ENCODE measurements at regions not wholly inside any gene's neighbourhood (a gene's known extent, or its start where the extent isn't known, plus 50 kb on each side); places are given as distances from the start of the nearest gene placed in this dataset.

DNA sequence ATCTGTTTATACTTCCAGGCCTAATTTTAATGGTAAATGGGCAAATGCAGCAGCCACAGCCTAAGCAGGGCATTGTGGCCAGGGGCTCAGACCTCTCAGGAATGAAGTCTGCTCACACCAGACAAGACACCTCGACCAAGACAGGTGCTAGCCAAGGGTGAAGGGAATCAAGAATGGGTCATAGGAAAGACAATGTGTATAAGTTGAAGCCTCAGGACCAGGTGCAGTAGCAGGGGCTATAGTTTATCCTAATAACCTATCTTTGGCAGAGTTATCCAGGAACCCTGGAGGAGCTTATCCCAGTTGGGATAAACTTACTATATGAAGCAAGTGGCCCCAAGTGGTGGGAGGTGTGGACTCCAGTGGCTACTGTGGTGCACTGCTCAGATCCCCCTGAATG, 165.0 kb upstream of the TAB2 start:
- Histone ChIP-seq H3K79me2 (no peaks in the 10 kb centered on the region), H3K27ac (no peak overlapping the region), H2AFZ (no peak overlapping the region), H4K20me1 (ENCODE audit: insufficient read depth, poor library complexity, severe bottlenecking) (no peaks in the 10 kb centered on the region), H3K36me3 (replicated peaks; ENCODE audit: insufficient read depth, low read depth) (no peaks in the 10 kb centered on the region), H3K4me2 (no peak overlapping the region), H3K9me2 (replicated peaks; ENCODE audit: insufficient read depth) (no peaks in the 10 kb centered on the region), H3K27me3 (no peaks in the 10 kb centered on the region), H3K4me1 (ENCODE audit: insufficient read depth) (no peaks in the 10 kb centered on the region), H3K4me3 (no peak overlapping the region), H3K9me3 (ENCODE audit: low read depth) (no peaks in the 10 kb centered on the region)
- WGBS (ENCODE audit: low lambda C conversion rate, missing lambda C conversion rate) = 74% methylated on average over 1 of the region's 1 CpG
- DNase-seq (ENCODE audit: low spot score) = no peak
- TF ChIP-seq EZH2 (IDR thresholded peaks at IDR 0.05; ENCODE audit: borderline replicate concordance) (no peak), EZH2phosphoT487 (IDR thresholded peaks at IDR 0.05; ENCODE audit: low read depth, severe bottlenecking, unreplicated experiment) (no peak), CTCF (IDR thresholded peaks at IDR 0.05; ENCODE audit: poor library complexity) (no peak)

DNA sequence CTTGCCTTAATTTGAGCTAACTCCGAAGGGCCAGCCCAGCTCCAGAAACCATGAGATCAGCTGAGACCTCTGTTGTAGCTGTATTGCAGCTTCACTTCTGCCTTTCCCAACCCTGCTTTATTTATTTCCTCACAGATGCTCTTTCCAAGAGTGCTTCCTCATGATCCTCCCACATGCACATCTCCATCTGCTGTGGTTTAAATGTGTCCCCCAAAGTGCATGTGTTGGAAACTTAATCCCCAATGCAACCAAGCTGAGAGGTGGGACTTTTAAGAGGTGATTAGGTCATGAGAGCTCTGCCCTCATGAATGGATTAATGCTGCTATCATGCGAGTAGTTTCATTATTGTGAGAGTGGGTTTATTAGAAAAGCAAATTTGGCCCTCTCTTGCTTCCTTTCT, 164.4 kb upstream of the TAB2 start:
- Histone ChIP-seq H3K4me3 (no peak overlapping the region), H3K36me3 (replicated peaks; ENCODE audit: insufficient read depth, low read depth) (no peaks in the 10 kb centered on the region), H3K79me2 (no peaks in the 10 kb centered on the region), H3K27me3 (no peaks in the 10 kb centered on the region), H3K4me1 (ENCODE audit: insufficient read depth) (no peaks in the 10 kb centered on the region), H3K27ac (no peak overlapping the region), H2AFZ (no peak overlapping the region), H3K9me3 (ENCODE audit: low read depth) (no peaks in the 10 kb centered on the region), H3K9me2 (replicated peaks; ENCODE audit: insufficient read depth) (no peaks in the 10 kb centered on the region), H4K20me1 (ENCODE audit: insufficient read depth, poor library complexity, severe bottlenecking) (no peaks in the 10 kb centered on the region), H3K4me2 (no peak overlapping the region)
- DNase-seq (ENCODE audit: low spot score) = no peak
- TF ChIP-seq EZH2phosphoT487 (IDR thresholded peaks at IDR 0.05; ENCODE audit: low read depth, severe bottlenecking, unreplicated experiment) = no peak
- no peak for TF ChIP-seq EZH2 (IDR thresholded peaks at IDR 0.05; ENCODE audit: borderline replicate concordance)
- TF ChIP-seq CTCF (IDR thresholded peaks at IDR 0.05; ENCODE audit: poor library complexity) = no peak
- WGBS (ENCODE audit: low lambda C conversion rate, missing lambda C conversion rate) = 80% methylated on average over 2 of the region's 2 CpGs

- Histone ChIP-seq H3K79me2 (no peaks in the 10 kb centered on the region), H3K36me3 (replicated peaks; ENCODE audit: insufficient read depth, low read depth) (no peaks in the 10 kb centered on the region), H2AFZ (no peak overlapping the region), H3K4me1 (ENCODE audit: insufficient read depth) (no peaks in the 10 kb centered on the region), H3K4me2 (no peak overlapping the region), H3K4me3 (no peak overlapping the region), H3K9me3 (ENCODE audit: low read depth) (no peaks in the 10 kb centered on the region), H3K27me3 (no peaks in the 10 kb centered on the region), H4K20me1 (ENCODE audit: insufficient read depth, poor library complexity, severe bottlenecking) (no peaks in the 10 kb centered on the region), H3K27ac (no peak overlapping the region), H3K9me2 (replicated peaks; ENCODE audit: insufficient read depth) (no peaks in the 10 kb centered on the region)
- 90% methylated on average over 2 of the region's 2 CpGs for WGBS (ENCODE audit: low lambda C conversion rate, missing lambda C conversion rate)
- TF ChIP-seq CTCF (IDR thresholded peaks at IDR 0.05; ENCODE audit: poor library complexity) = no peak
- TF ChIP-seq EZH2 (IDR thresholded peaks at IDR 0.05; ENCODE audit: borderline replicate concordance) = no peak
- TF ChIP-seq EZH2phosphoT487 (IDR thresholded peaks at IDR 0.05; ENCODE audit: low read depth, severe bottlenecking, unreplicated experiment) = no peak
- DNase-seq (ENCODE audit: low spot score) = no peak
These were observed 163.8 kb upstream of the TAB2 start for GRCh38 chr6:149153693-149154092.

DNA sequence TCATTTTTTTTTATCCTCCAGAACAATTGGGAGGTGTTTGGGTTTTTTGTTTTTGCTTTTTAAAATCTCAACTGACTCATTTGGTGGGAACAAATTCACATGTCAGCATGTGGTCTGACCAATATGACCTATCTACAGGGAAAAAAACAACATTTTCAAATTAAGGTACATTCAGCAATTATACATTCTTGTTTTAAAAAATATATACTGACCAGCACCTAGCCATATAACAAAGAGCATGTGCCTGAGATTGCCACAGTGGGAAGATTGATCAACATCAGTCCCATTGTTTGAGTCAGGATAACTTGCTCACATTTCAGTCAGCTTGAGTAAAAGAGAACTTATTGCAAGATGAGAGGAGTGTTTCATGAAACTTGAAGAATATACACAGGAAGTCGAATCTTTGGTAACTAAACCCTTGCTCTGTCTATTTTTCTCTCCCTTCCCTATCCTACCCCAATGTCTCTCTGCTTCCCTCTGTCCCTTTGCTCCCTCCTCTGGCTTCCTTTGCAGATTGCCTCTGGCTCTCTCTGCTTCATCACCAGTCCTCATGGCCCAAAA, 163.2 kb upstream of the TAB2 start:
- Histone ChIP-seq H3K79me2 (no peaks in the 10 kb centered on the region), H3K27ac (no peak overlapping the region), H3K9me3 (ENCODE audit: low read depth) (no peaks in the 10 kb centered on the region), H2AFZ (no peak overlapping the region), H3K4me2 (no peak overlapping the region), H3K9me2 (replicated peaks; ENCODE audit: insufficient read depth) (no peaks in the 10 kb centered on the region), H3K4me1 (ENCODE audit: insufficient read depth) (no peaks in the 10 kb centered on the region), H3K4me3 (no peak overlapping the region), H3K36me3 (replicated peaks; ENCODE audit: insufficient read depth, low read depth) (no peaks in the 10 kb centered on the region), H4K20me1 (ENCODE audit: insufficient read depth, poor library complexity, severe bottlenecking) (no peaks in the 10 kb centered on the region), H3K27me3 (no peaks in the 10 kb centered on the region)
- no peak for DNase-seq (ENCODE audit: low spot score)
- 90% methylated on average over 1 of the region's 1 CpG for WGBS (ENCODE audit: low lambda C conversion rate, missing lambda C conversion rate)
- no peak for TF ChIP-seq EZH2phosphoT487 (IDR thresholded peaks at IDR 0.05; ENCODE audit: low read depth, severe bottlenecking, unreplicated experiment)
- TF ChIP-seq EZH2 (IDR thresholded peaks at IDR 0.05; ENCODE audit: borderline replicate concordance) = no peak
- no peak for TF ChIP-seq CTCF (IDR thresholded peaks at IDR 0.05; ENCODE audit: poor library complexity)

Measured in hepatocyte (in vitro differentiated cells).